ENCODE measurements at regions not wholly inside any gene's neighbourhood (a gene's known extent, or its start where the extent isn't known, plus 50 kb on each side); places are given as distances from the start of the nearest gene placed in this dataset.

DNA sequence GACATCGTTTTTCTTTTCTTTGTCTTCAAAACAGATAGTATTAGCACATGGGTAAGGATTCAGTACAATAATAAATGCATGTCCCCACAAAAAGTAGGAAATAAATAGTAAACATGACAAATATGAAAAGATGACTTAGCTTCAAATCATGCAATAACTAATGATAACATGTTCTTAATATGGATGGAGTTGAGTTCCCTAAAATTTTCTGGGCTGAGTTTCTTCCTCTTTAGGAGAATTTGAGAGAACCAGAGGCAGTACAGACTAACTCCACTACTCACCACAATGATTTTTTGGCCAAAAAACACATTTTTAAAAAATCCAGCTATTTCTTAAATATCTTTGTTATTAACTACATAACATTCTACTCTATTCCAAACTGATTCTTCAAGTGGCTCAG, 432.3 kb upstream of the HS3ST1 start:
- Mint-ChIP-seq H3K4me1 (no peaks in the 10 kb centered on the region), H3K27me3 (peaks cover 0 to 6% of the 10 kb centered on the region in 2 donors), H3K36me3 (no peaks in the 10 kb centered on the region), H3K4me3 (no peak overlapping the region), H3K9me3 (peaks cover 0 to 4% (median 2%) of the 10 kb centered on the region in 5 donors), H3K27ac (no peak overlapping the region)
- ChIA-PET CTCF (no interaction called here), POLR2A (no interaction called here)
- Histone ChIP-seq H3K27me3 (ENCODE audit: insufficient read depth, low read length, poor library complexity, severe bottlenecking) (no peaks in the 10 kb centered on the region), H3K9me3 (ENCODE audit: low read length) (no peaks in the 10 kb centered on the region), H3K4me3 (ENCODE audit: low read length) (no peak overlapping the region), H3K27ac (ENCODE audit: low read depth, low read length) (no peak overlapping the region), H3K4me1 (ENCODE audit: insufficient read depth, low read length) (no peaks in the 10 kb centered on the region), H3K36me3 (ENCODE audit: insufficient read depth, low read length) (no peaks in the 10 kb centered on the region)
- DNase-seq, result no peak

DNA sequence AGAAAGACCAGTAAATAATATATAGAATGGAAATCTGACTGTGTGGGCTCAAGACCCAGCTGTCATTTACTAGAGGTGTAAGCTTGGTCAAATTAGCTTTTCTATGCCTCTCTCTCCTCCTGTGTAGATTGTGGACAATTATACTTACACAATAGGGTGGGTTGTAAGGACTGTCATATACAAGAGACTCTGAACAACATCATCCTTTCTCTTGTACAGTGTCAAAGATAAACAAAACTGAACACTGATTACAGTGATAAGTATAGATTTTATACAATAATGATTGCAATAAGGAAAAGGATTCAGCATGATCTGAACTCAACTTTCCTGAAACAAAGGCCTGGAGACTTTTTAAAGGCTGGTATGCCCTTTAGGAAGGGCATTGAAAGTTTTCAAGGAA, 429.2 kb upstream of the HS3ST1 start:
- Histone ChIP-seq H3K4me1 (ENCODE audit: insufficient read depth, low read length) (no peaks in the 10 kb centered on the region), H3K27ac (ENCODE audit: low read depth, low read length) (no peak overlapping the region), H3K4me3 (ENCODE audit: low read length) (no peak overlapping the region), H3K9me3 (ENCODE audit: low read length) (no peaks in the 10 kb centered on the region), H3K27me3 (ENCODE audit: insufficient read depth, low read length, poor library complexity, severe bottlenecking) (no peaks in the 10 kb centered on the region), H3K36me3 (ENCODE audit: insufficient read depth, low read length) (no peaks in the 10 kb centered on the region)
- Mint-ChIP-seq H3K36me3 (no peaks in the 10 kb centered on the region), H3K27ac (no peak overlapping the region), H3K4me1 (no peaks in the 10 kb centered on the region), H3K9me3 (peaks cover 0 to 4% (median 2%) of the 10 kb centered on the region in 5 donors), H3K27me3 (peaks cover 0 to 5% of the 10 kb centered on the region in 2 donors), H3K4me3 (no peak overlapping the region)
- ChIA-PET POLR2A (no interaction called here), CTCF (no interaction called here)
- DNase-seq, result no peak

DNA sequence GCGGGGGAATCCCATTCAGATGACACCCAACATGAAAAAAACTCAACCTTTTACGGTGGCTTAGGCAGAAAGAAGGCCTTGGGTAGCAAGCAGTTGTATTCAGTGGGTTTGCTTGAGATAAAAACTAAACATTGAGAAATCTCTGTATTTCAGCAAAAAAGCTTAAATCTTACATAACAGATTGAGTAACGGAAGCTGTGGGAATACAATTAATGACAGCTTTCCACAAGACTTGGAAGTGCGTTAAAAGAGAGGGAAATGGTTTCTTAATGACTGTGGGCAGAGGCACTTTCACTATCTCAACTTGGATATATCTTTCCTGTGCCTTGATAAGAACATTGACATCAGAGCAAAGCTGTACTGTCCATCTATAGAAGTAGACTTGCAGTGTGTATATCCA, 418.5 kb upstream of the HS3ST1 start:
- no peaks in the 10 kb centered on the region for H3K9me3 ChIP-seq (ENCODE audit: low read length)
- no peak overlapping the region for H3K27ac ChIP-seq (ENCODE audit: low read depth, low read length)
- no peak overlapping the region for H3K4me3 ChIP-seq (ENCODE audit: low read length)
- ChIA-PET POLR2A (no interaction called here), CTCF (no interaction called here)
- no peaks in the 10 kb centered on the region for H3K4me1 Mint-ChIP-seq
- H3K36me3 Mint-ChIP-seq, result no peaks in the 10 kb centered on the region
- no peaks in the 10 kb centered on the region for H3K36me3 ChIP-seq (ENCODE audit: insufficient read depth, low read length)
- no peak overlapping the region for H3K4me3 Mint-ChIP-seq
- no peaks in the 10 kb centered on the region for H3K27me3 ChIP-seq (ENCODE audit: insufficient read depth, low read length, poor library complexity, severe bottlenecking)
- peaks cover 0 to 13% (median 0%) of the 10 kb centered on the region in 5 donors for H3K9me3 Mint-ChIP-seq
- no peak overlapping the region for H3K27ac Mint-ChIP-seq
- no peaks in the 10 kb centered on the region for H3K4me1 ChIP-seq (ENCODE audit: insufficient read depth, low read length)
- no peaks in the 10 kb centered on the region for H3K27me3 Mint-ChIP-seq
- DNase-seq, result no peak

- Histone ChIP-seq H3K27ac (ENCODE audit: low read depth, low read length) (no peak overlapping the region), H3K9me3 (ENCODE audit: low read length) (no peaks in the 10 kb centered on the region), H3K27me3 (ENCODE audit: insufficient read depth, low read length, poor library complexity, severe bottlenecking) (no peaks in the 10 kb centered on the region), H3K4me1 (ENCODE audit: insufficient read depth, low read length) (no peaks in the 10 kb centered on the region), H3K4me3 (ENCODE audit: low read length) (no peak overlapping the region), H3K36me3 (ENCODE audit: insufficient read depth, low read length) (no peaks in the 10 kb centered on the region)
- ChIA-PET POLR2A (no interaction called here), CTCF (no interaction called here)
- no peaks in the 10 kb centered on the region for H3K4me1 Mint-ChIP-seq
- H3K36me3 Mint-ChIP-seq, result no peaks in the 10 kb centered on the region
- H3K4me3 Mint-ChIP-seq, result no peak overlapping the region
- H3K27me3 Mint-ChIP-seq, result no peaks in the 10 kb centered on the region
- no peak for DNase-seq
- H3K9me3 Mint-ChIP-seq, result peaks cover 0 to 9% (median 2%) of the 10 kb centered on the region in 5 donors
- no peak overlapping the region for H3K27ac Mint-ChIP-seq
These were observed 415.2 kb upstream of the HS3ST1 start for GRCh38 chr4:11843927-11844326.

DNA sequence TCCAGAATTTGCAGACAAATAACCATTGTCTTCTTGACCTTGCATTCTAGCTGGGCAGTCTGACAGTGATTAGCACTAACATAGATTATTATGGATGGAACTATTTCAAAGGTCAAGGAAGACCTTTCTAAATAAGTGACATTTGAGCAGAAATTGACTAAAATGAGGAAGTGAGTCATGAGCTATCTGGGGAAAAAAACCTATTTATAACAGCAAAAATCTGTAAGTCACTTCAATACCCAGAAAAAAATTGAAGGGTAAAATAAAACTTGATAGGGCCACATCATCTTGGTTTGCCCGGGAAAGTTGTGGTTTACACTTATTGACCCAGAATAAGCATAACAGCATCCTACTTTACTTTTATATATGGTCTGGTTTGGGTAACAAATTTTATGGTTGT, 414.6 kb upstream of the HS3ST1 start:
- ChIA-PET CTCF (no interaction called here), POLR2A (no interaction called here)
- Histone ChIP-seq H3K9me3 (ENCODE audit: low read length) (no peaks in the 10 kb centered on the region), H3K36me3 (ENCODE audit: insufficient read depth, low read length) (no peaks in the 10 kb centered on the region), H3K4me3 (ENCODE audit: low read length) (no peak overlapping the region), H3K4me1 (ENCODE audit: insufficient read depth, low read length) (no peaks in the 10 kb centered on the region), H3K27me3 (ENCODE audit: insufficient read depth, low read length, poor library complexity, severe bottlenecking) (no peaks in the 10 kb centered on the region), H3K27ac (ENCODE audit: low read depth, low read length) (no peak overlapping the region)
- Mint-ChIP-seq H3K4me1 (no peaks in the 10 kb centered on the region), H3K27ac (no peak overlapping the region), H3K9me3 (peaks cover 0 to 9% (median 2%) of the 10 kb centered on the region in 5 donors), H3K36me3 (no peaks in the 10 kb centered on the region), H3K4me3 (no peak overlapping the region), H3K27me3 (no peaks in the 10 kb centered on the region)
- DNase-seq, result no peak

GRCh38 chr4:11842620-11843263, 414.0 kb upstream of the HS3ST1 start:
- H3K36me3 Mint-ChIP-seq, result no peaks in the 10 kb centered on the region
- no peak overlapping the region for H3K27ac Mint-ChIP-seq
- H3K9me3 Mint-ChIP-seq, result peaks cover 0 to 9% (median 2%) of the 10 kb centered on the region in 5 donors
- no peak overlapping the region for H3K4me3 ChIP-seq (ENCODE audit: low read length)
- no peak for DNase-seq
- H3K27ac ChIP-seq (ENCODE audit: low read depth, low read length), result no peak overlapping the region
- no peak overlapping the region for H3K4me3 Mint-ChIP-seq
- no peaks in the 10 kb centered on the region for H3K4me1 ChIP-seq (ENCODE audit: insufficient read depth, low read length)
- POLR2A ChIA-PET, result no interaction called here
- no peaks in the 10 kb centered on the region for H3K4me1 Mint-ChIP-seq
- no peaks in the 10 kb centered on the region for H3K36me3 ChIP-seq (ENCODE audit: insufficient read depth, low read length)
- CTCF ChIA-PET, result no interaction called here
- no peaks in the 10 kb centered on the region for H3K27me3 Mint-ChIP-seq
- H3K9me3 ChIP-seq (ENCODE audit: low read length), result no peaks in the 10 kb centered on the region
- no peaks in the 10 kb centered on the region for H3K27me3 ChIP-seq (ENCODE audit: insufficient read depth, low read length, poor library complexity, severe bottlenecking)

- Histone ChIP-seq H3K27ac (ENCODE audit: low read depth, low read length) (no peak overlapping the region), H3K4me1 (ENCODE audit: insufficient read depth, low read length) (no peaks in the 10 kb centered on the region), H3K27me3 (ENCODE audit: insufficient read depth, low read length, poor library complexity, severe bottlenecking) (no peaks in the 10 kb centered on the region), H3K36me3 (ENCODE audit: insufficient read depth, low read length) (no peaks in the 10 kb centered on the region), H3K4me3 (ENCODE audit: low read length) (no peak overlapping the region), H3K9me3 (ENCODE audit: low read length) (no peaks in the 10 kb centered on the region)
- H3K4me1 Mint-ChIP-seq, result no peaks in the 10 kb centered on the region
- H3K9me3 Mint-ChIP-seq, result peaks cover 0 to 9% (median 2%) of the 10 kb centered on the region in 5 donors
- no peaks in the 10 kb centered on the region for H3K27me3 Mint-ChIP-seq
- H3K27ac Mint-ChIP-seq, result no peak overlapping the region
- H3K4me3 Mint-ChIP-seq, result no peak overlapping the region
- DNase-seq, result no peak
- ChIA-PET POLR2A (no interaction called here), CTCF (no interaction called here)
- H3K36me3 Mint-ChIP-seq, result no peaks in the 10 kb centered on the region
These were observed 411.2 kb upstream of the HS3ST1 start for GRCh38 chr4:11839889-11840288.

GRCh38 chr4:11831739-11832138, 403.0 kb upstream of the HS3ST1 start:
- no peaks in the 10 kb centered on the region for H3K36me3 ChIP-seq (ENCODE audit: insufficient read depth, low read length)
- Mint-ChIP-seq H3K9me3 (peaks cover 0 to 6% (median 1%) of the 10 kb centered on the region in 5 donors), H3K36me3 (no peaks in the 10 kb centered on the region), H3K27me3 (no peaks in the 10 kb centered on the region), H3K27ac (no peak overlapping the region), H3K4me3 (no peak overlapping the region), H3K4me1 (no peaks in the 10 kb centered on the region)
- no peaks in the 10 kb centered on the region for H3K9me3 ChIP-seq (ENCODE audit: low read length)
- CTCF ChIA-PET, result no interaction called here
- no peak overlapping the region for H3K27ac ChIP-seq (ENCODE audit: low read depth, low read length)
- no peak for DNase-seq
- H3K4me3 ChIP-seq (ENCODE audit: low read length), result no peak overlapping the region
- no peaks in the 10 kb centered on the region for H3K27me3 ChIP-seq (ENCODE audit: insufficient read depth, low read length, poor library complexity, severe bottlenecking)
- POLR2A ChIA-PET, result no interaction called here
- no peaks in the 10 kb centered on the region for H3K4me1 ChIP-seq (ENCODE audit: insufficient read depth, low read length)

- Mint-ChIP-seq H3K4me1 (no peaks in the 10 kb centered on the region), H3K27ac (no peak overlapping the region), H3K9me3 (peaks cover 0 to 40% (median 7%) of the 10 kb centered on the region in 5 donors), H3K36me3 (no peaks in the 10 kb centered on the region), H3K27me3 (no peaks in the 10 kb centered on the region), H3K4me3 (no peak overlapping the region)
- Histone ChIP-seq H3K36me3 (ENCODE audit: insufficient read depth, low read length) (no peaks in the 10 kb centered on the region), H3K27me3 (ENCODE audit: insufficient read depth, low read length, poor library complexity, severe bottlenecking) (no peaks in the 10 kb centered on the region), H3K9me3 (ENCODE audit: low read length) (no peaks in the 10 kb centered on the region), H3K4me3 (ENCODE audit: low read length) (no peak overlapping the region), H3K27ac (ENCODE audit: low read depth, low read length) (no peak overlapping the region), H3K4me1 (ENCODE audit: insufficient read depth, low read length) (no peaks in the 10 kb centered on the region)
- no peak for DNase-seq
- POLR2A ChIA-PET, result no interaction called here
- CTCF ChIA-PET, result no interaction called here
These were observed 395.9 kb upstream of the HS3ST1 start for GRCh38 chr4:11824566-11824965.
